Anterior cingulate cortex (tissue), 58 donors: ENCODE measurements at regions not wholly inside any gene's neighbourhood (a gene's known extent, or its start where the extent isn't known, plus 50 kb on each side); places are given as distances from the start of the nearest gene placed in this dataset.
A peak's percentile ranks its signal among the peaks of the same experiment; 100 is the strongest.
"Not testable (repeated sequence)": the region's sequence is repeated elsewhere in the genome, so short reads cannot be mapped to it uniquely, and the experiment has no call there.

Source experiments
- DNase-seq, 58 donors: peaks; one replicate each; lab custom pipeline; 2025; lab: John Stamatoyannopoulos, UW

DNA sequence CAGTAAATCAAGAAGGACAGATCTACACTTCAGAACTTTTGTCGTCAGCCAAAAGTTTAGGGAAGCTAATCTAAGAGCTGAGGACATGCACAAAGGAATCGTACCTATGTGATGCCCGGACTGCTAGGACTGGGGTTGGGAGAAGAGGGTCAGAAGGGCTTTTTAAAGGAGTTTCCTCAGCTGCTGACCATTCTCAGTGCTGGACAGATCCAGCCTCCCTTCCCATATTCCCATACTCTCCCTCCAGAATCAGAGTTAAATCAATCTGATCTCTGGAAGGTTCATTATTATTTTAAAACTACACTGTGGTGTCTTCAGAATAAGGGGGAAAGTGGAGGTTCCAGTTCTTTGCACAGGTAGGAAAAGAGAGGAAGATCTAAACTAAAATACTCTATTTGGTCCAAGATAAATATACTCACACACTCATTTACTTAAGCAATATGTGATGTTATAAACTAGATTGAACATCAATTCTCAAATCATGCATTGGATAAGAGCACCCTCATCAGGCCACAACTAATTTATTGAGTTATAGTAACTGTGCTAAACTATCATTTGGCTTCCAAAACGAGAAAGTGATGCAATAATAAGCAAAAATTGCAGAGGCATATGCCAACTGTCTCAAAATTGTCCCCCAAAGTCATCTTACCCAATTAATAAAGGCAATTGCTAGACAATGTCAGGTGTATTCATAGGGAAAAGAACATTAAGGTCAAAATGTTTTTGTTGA is 124.7 kb downstream of the HNRNPD start:
- DNase-seq: no peak

DNA sequence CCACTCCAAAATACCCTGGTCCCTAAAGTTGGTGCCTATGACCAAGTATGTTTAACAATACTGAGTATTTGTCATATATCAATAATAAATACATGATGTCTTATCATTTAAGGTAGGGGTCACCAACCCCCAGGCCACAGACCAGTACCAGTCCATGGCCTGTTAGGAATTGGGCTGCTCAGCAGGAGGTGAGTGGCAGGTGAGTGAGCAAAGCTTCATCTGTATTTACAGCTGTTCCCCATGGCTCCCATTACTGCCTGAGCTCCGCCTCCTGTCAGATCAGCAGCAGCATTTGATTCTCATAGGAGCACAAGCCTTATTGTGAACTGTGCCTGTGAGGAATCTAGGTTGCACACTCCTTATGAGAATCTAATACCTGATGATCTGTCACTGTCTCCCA is 126.2 kb downstream of the HNRNPD start:
- DNase-seq: no peak

DNA sequence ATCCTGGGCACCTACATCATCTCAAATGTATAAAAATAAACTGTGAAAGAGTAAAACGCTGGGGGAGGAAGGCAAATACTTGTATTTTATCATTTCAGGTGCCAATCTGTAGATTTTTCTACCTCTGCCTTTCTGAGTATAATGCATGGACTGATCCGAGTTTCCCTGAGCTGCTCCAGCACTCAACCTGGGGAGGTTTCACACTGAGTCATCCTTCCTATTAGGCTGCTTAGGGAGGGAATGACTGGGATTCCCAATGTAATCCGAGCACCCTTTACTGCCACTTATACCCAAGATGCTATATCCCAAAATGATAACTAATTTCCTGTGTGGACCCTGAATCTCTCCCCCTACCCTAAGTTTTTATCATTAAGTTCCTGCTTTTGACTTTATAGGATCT is 126.6 kb downstream of the HNRNPD start:
- DNase-seq: no peak

DNA sequence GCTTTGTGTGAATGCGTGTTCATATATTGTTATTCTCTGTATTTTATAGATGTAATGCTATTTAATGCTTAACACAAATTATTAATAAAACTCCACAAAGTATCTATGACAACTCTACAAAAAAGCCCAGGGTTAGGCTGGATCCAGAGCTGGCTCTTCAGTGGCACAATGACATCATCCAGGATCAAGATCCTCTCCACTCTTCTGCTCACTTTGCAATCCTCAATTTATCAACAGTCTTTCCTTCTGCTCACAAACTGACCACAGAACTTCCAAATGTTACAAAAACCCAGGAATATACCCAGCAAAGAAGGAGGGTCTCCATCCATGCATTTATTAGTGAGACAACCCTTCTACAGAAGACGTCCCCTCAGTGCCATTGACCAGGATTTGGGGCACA is 132.3 kb downstream of the HNRNPD start:
- no peak for DNase-seq

DNA sequence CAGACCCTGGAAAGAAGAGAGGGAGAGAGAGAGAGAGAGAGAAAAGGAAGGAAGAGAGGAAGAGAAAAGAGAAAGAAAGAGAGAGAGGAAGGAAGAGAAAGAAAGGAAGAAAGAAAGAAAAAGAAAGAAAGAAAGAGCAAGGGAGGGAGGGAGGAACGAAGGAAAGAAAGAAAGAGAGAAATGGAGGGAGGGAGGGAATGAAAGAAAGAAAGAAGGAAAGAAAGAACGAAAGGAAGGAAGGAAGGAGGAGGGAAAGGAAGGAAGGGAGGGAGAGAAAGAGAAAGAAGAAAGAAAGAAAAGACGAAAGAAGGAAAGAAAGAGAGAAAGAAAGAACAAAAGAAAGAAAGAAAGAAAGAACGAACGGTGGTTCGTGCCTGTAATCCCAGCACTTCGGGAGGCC is 133.4 kb downstream of the HNRNPD start:
- no peak for DNase-seq

DNA sequence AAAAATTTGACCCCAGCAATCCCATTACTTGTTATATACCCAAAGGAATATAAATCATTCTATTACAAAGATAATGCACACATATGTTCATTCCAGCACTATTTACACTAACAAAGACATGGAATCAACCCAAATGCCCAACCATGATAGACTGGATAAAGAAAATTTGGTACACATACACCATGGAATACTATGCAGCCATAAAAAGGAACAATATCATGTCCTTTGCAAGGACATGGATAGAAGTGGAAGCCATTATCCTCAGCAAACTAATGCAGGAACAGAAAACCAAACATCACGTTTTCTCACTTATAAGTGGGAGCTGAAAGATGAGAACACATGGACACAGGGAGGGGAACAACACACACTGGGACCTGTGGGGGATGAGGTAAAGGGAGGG is 136.6 kb downstream of the HNRNPD start:
- DNase-seq: not testable (repeated sequence)

DNA sequence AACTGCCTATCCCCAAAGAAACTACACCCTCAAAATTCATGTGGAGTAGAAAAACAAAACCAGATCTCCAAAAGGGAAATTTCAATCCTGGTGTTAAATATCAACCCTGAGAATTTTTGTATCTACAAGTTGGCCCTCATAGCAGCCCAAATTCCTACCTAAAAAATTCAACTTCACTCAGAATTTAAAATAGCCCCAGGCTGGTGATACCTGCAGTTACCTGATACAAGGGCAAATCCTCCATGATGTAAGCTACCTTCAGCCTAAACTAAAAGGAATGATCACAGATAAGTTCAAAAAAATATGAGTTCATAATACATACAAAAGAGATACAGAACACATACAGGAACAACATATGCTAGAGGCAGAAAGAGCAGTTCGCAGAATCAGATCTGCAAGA is 138.4 kb downstream of the HNRNPD start:
- no peak for DNase-seq

DNA sequence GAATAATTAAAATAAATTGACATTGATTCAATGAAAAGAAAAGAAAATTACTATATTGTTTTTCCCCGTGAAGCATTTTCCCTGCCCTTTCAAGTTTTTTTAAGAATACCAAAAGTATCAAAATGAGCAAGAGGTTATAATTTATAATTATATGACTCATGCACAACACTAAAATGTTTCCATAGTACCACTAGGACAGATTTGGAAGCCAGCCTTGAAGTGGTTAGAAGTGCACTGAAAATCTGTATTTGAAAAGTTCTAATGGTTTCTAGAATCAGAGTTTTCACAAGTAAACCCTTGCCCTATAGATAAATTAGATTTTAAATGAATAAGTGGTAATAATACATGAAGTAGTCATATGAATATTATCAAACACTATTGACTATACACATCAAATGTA is 140.9 kb downstream of the HNRNPD start:
- DNase-seq: no peak

DNA sequence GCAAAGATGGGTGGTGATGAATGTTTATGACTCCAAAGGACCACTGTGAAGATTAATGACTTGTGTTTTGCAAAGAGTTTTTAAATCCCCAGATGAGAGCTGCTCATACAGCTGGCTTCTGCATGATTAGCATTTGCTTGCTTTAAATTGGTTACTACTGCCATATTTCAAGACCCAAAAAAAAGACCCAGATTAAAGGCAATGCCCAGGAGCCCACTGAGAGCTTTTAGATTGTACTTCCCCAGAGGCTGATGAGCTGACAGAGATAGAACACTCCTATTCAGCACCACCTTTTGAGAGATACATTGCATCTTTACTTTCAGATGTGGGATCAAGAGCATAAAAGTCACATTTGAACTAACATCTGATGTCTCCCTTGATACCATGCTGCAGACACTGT is 142.0 kb downstream of the HNRNPD start:
- no peak for DNase-seq

DNA sequence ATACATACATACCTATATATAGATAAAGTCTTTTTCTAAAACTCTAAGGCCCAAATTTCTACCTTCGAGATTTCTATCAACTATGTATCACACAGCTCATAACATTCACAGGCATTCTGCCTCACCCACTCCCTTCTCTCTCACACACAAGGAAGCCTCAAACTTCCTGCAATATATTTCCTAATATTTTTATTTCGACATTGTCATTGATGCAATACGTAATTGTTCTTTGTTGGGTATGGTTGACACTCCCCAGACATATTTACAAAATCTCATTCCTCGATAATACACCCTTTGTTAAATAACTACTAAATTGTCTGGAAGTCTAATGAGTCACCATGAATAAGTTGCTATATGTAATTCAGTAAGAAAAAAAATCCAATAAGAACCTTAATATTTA is 143.5 kb downstream of the HNRNPD start:
- DNase-seq: no peak

DNA sequence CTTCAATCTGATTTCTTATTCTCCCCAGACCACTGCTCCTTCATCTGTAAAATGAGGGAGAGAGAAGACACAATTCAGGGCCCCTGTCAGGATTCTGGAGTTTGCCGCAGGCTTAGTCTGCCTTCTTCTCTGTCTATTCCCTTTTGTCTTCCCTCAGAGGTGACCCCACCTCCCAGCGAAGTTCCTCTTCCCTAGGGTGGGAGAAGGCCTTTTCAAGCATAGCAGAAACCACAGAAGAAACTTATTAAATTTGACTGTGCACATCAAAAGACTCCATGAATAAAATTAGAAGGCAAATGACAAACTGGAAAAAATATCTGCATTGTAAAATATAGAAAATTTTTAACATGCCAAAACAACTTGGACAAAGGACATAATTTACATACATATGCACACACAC is 148.8 kb downstream of the HNRNPD start:
- no peak for DNase-seq

DNA sequence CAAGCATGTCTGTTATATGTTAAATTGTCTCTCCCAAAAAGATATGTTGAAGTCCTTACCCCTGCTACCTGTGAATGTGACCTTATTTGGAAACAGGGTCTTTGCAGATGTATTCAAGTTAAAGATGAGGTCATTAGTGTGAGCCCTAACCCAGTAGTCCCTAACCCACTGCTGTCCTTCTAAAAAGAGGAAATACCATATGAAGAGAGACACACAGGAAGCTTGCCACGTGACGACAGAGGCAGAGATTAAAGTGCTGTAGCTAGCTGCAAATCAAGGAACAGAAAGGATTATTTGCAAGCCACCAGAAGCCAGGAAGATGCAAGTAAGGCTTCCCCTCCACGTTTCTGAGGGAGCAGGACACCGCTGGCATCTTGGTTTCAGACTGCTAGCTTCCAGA is 150.1 kb downstream of the HNRNPD start:
- DNase-seq: peak in 10 of 58 donors; percentile 2 to 51 (median 4)

DNA sequence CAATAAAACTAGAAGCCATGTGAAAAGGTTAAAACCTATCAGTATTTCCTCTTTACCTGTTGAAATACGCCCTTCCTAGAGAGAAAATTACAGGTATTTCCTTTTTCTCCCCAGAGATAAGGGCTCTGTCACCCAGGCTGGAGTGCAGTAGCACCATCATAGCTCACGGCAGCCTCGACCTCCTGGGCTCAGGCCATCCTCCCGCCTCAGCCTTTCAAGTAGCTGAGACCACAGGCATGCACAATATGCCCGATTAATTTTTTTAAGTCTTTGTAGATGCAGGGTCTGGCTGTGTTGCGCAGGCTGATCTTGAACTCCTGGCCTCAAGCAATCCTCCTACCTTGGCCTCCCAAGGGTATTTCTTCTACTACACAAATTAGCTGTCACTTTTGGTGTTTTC is 154.4 kb downstream of the HNRNPD start:
- DNase-seq: no peak

DNA sequence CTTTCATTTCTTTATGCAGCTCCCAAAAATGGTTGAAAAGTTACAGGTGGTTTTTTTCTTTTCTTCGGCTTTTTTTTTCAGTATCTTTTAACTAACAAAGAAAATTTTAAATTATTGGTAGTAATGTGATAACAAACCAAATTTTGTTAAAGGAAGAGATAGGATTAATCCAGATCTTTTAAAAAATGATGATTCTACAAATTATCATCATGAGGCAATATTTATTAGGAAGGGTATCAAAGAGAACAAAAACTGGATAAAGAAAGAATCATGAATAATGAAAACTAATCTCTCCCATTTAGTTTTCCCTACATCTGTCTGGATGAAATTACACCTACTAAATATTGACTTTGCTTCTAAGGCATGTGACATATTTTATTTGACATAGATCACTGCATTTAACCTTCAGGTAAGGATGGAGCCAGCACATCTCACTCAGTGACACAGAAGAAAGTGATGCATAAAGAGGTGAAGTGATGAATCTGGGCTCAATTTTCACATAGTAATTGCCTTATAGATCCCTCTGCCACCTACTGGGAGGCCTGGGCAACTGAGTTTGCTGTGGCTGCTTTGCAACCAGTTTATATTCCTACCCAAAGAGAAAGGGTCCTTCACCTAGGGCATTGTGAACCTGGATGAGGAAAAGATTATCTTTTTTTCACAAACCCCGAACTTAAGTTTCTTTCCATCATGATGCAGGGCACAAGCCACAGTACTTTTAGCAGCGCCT is 155.6 kb downstream of the HNRNPD start:
- DNase-seq: peak in 3 of 58 donors; percentile 2 to 6 (median 5)

DNA sequence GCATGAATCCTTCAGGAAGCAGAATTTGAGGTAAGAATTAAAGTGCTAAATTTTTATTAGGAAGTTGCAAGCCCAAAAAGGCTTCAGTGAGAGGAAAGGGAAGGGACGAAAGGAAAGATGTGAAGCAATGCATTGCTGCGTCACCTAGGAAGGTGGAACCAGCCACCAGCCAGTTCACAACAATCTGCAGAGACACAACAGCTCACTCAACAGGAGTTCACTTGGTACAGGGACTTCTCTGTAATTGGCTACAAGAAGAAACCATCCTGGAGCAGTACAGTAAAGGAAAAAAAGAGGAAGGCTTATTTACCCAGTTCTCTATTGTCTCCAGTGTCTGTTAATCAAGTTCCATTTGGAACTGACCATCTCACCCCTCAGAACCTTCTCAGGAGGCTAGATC is 157.6 kb downstream of the HNRNPD start:
- no peak for DNase-seq

DNA sequence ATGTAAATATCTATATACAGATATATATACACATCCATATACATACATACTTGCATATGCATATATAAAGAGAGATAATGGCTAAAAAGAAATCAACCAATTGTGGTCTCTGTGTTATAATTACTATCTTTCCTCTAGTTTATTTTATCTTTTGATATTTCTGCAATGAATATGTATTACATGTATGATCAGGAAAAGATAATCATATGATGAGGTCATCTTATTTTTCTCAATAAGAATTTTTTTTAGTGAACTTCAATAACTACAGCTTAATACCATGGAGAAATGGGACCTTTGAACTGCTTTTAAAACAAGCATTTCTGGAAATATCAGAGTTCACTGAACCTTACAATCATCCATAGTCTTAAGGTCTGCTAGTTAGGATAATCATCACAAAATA is 158.0 kb downstream of the HNRNPD start:
- DNase-seq: no peak

DNA sequence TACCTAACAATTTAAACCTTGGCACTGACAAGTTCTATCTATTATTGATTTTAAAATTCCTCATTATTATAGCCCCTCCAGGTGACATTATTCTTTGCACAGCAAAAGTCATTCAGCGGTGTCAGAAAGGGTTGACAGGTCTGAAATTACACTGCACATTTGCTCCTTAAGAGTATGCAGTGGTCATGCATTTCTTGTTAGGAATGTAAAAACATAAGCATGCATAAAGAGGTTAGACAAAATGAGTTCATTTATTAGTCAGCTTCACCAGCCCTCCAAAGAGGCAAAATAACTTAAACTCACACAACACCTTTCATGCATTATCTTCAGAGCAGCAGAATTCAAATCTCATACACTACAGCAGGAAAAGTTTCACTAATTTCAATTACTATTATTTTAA is 158.8 kb downstream of the HNRNPD start:
- DNase-seq: no peak

DNA sequence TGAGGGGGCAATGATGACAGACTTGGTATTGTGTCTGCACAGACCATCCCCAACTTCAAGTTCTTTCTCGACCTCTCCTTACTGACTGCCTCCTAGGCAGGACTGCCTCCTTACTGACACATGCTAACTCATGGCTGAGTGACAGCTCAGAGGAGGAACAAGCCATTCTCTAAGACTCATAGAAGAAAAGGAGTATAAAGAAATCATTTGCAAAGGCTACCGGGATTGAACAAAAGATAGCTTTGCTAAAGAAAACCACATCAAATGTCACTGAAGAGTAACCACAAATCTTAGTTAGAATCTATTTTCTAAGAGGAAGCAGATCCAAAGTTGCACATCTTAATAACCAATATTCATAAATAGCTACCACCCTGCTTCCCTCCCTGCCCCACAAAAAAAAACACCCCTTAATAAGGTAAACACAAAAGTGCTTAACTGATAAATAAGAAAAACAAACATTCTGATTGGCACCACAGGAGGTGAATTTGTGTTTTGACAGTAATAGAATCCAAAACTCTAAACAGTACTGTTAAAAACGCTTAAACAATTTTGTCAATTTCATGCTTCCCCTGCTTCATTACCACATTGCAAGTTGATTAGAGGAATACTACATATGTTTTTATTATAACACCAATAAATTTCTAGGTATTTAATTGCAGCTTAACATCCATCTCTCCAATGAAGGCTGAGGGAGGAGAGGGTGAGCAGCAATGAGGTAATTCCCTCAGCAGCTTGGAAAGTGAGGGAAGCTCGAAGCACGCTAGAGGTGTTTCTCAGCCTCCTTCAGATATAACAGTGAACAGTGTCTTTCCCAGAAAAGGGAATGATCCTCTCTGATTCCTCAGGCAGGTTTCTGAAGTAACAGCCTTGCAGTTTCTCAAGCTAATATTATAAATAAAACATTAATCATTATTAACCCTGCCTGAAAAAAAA is 160.0 kb downstream of the HNRNPD start:
- no peak for DNase-seq

DNA sequence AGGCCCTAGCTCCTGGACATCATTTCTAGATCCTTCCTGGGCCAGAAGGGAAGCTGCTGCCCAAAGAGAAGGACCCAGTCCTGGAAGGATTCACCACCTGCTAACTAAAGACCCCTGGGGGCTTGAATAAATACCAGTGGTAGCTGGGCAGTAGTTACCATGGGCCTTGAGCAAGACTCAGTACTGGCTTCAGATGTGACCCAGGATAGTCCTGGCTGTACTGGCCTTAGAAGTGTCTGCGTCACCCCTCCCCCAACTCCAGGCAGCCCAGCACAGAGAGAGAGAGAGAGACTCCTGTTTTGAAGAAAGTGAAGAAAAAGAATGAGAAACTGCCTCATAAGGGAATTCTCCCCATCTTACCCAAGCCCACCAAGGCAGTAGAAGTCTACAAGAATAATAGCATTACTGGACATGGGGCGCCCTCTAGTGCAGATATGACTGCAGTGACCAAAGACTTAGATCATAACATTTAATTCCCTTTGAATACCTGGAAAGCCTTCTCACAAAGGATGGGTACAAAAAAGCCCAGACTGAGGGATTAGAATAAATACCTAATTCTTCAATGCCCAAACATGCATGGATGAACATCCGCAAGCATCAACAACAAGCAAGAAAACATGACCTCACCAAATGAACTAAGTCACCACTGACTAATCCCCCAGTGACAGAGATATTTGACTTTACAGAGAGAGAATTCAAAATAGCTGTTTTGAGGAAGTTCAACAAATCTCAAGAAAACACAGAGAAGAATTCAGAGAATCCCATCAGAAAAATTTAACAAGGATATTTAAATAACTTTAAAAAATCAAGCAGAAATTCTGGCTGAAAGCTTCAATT is 171.8 kb downstream of the HNRNPD start:
- DNase-seq: peak in 2 of 58 donors; percentile 0 to 31

DNA sequence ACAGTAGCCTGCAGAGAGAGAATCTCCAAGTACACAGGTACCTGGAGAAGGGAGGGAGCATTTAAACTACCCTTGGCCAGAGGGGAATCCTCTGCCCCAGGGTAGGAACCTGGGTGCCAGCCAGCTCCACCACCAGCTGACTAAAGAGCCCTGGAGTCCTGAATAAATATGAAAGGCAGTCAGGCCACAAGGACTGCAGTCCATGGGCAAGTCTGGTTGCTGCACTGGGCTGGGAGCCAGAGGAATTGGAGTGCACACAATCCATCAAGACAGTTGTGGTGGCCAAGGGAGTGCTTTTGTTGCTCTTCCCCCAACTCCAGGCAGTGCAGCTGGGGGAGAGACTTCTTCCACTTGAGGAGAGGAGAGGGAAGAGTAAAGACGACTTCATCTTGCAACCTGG is 172.5 kb downstream of the HNRNPD start:
- no peak for DNase-seq
